ENCODE measurements at regions not wholly inside any gene's neighbourhood (a gene's known extent, or its start where the extent isn't known, plus 50 kb on each side); places are given as distances from the start of the nearest gene placed in this dataset.

DNA sequence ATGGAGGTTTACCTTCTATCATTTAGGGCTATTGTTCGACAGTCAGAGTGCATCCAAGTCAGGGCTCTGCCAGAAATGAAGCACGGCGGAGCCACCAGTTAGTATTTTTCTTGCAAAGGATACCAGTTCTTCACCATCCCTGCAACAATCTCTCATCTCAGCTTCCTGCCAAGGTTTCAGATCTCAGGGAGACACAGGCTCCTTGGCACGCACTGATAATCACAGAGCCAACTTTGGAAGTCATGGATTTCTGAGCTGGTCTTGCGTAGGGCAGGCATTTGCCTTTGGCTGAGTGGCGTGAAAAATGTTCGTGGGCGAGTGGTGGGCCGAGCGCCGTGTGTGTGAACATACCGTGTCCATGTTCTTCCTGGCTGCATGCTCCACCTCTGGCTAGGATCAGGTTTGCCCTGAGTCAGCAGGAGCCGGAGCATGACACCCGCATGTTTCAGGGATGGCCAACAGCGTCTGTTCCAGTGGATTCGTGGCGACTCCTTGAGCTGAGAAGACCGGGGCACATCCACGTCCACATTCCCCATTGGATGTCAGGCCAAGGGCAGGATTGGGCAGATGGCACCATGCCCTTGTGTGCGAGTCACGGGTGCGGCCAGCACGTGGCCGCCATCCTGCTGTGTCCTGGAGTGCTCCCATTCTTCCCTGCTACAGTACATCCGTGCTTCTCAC lies 118.5 kb upstream of the C1orf174 start:
- TF ChIP-seq SUZ12 (IDR thresholded peaks at IDR 0.05; ENCODE audit: extremely low read depth, insufficient read depth, insufficient read length) = no peak
- no peak for TF ChIP-seq YY1 (IDR thresholded peaks at IDR 0.05; ENCODE audit: insufficient read depth, insufficient read length)

Data from NT2/D1 (cell line).